ENCODE measurements at regions not wholly inside any gene's neighbourhood (a gene's known extent, or its start where the extent isn't known, plus 50 kb on each side); places are given as distances from the start of the nearest gene placed in this dataset.

DNA sequence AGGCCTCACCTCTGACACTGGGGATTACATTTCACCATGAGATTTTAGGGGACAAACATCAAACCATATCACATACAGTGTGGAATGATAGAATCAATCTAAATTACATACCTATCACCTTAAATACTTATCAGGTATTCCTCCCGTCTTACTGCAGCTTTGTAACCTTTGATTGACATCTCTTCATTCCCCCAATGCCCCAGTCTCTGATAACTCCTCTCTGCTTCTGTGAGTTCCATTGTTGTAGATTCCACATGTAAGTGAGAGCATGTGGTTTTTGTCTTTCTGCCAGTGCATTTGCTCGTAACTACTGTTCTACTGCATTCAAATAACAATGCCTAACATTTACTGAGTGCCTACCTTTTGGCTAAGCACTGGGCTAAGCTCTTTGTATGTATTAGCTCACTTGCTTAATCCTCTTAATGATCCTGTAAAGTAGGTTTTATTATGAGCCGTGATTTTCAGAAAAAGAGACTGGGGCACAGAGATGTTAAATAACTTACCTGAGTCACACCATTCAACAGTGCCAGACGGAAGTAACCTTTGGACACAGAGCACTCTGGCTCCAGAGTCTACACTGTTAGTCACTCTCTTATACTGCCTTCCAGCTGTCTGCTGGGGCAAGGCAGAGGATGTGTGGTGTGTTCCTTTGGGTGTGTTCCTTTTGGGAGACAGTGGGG, 63.7 kb upstream of the ESX1 start:
- no peak overlapping the region for H3K27ac ChIP-seq
- H3K4me3 ChIP-seq (ENCODE audit: low read depth, low read length) = no peak overlapping the region
- no peaks in the 10 kb centered on the region for H3K36me3 ChIP-seq (replicated peaks)
- in situ Hi-C loops (cut with HindIII; ENCODE audit: low pct_ligation_motif_present, low sequenced_read_pairs) = no loop called here
- no peaks in the 10 kb centered on the region for H3K27me3 ChIP-seq (replicated peaks)
- peak; percentile 17 for DNase-seq
- TF ChIP-seq, protein P1, sequence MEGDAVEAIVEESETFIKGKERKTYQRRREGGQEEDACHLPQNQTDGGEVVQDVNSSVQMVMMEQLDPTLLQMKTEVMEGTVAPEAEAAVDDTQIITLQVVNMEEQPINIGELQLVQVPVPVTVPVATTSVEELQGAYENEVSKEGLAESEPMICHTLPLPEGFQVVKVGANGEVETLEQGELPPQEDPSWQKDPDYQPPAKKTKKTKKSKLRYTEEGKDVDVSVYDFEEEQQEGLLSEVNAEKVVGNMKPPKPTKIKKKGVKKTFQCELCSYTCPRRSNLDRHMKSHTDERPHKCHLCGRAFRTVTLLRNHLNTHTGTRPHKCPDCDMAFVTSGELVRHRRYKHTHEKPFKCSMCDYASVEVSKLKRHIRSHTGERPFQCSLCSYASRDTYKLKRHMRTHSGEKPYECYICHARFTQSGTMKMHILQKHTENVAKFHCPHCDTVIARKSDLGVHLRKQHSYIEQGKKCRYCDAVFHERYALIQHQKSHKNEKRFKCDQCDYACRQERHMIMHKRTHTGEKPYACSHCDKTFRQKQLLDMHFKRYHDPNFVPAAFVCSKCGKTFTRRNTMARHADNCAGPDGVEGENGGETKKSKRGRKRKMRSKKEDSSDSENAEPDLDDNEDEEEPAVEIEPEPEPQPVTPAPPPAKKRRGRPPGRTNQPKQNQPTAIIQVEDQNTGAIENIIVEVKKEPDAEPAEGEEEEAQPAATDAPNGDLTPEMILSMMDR (IDR thresholded peaks at IDR 0.05; ENCODE audit: low read depth, low read length, missing control alignments) = no peak

DNA sequence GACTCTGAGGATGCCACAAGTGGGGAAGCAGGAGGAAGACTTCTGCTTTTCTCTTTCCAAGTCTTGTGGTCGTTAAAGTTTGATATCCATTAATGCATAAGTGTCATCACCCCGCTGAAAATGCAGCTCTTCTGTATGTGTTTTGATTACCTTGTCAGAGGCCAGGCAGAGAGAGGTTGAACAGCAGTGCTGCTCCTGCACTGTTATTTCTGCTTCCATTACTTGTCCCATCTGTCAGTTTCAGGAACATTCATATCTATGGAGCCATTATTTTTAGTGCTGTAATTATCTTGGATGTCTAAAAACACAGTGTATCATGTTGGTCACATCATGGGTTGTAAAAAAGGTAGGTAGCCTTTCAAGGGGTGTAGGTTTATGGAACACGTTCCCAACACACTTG, 62.0 kb upstream of the ESX1 start:
- Histone ChIP-seq H3K27ac (no peak overlapping the region), H3K36me3 (replicated peaks) (no peaks in the 10 kb centered on the region), H3K27me3 (replicated peaks) (no peaks in the 10 kb centered on the region), H3K4me3 (ENCODE audit: low read depth, low read length) (no peak overlapping the region)
- TF ChIP-seq, protein P1 (IDR thresholded peaks at IDR 0.05; ENCODE audit: low read depth, low read length, missing control alignments) = no peak
- DNase-seq = no peak
- in situ Hi-C loops (cut with HindIII; ENCODE audit: low pct_ligation_motif_present, low sequenced_read_pairs) = no loop called here

DNA sequence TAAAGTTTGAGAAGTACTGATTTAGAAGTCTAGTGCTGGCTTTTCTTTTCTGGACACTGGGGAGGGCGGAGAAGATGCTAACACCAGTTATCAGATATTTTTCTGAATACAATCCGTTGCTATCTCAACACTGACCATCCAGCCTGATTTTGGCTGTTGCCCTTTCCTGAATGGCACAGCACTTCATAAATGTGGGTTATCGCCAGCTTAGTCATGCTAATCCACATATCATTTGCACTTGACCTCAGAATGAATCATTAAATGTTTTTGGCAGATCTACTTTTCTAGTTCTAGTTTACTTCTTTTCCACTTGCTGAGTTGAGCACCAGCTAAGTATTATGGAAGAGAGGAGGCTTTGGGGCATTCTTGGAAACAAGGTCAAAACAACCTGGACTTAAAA, 60.8 kb upstream of the ESX1 start:
- TF ChIP-seq, protein P1 (IDR thresholded peaks at IDR 0.05; ENCODE audit: low read depth, low read length, missing control alignments) = no peak
- Histone ChIP-seq H3K36me3 (replicated peaks) (no peaks in the 10 kb centered on the region), H3K27ac (peak overlapping the region; percentile 37), H3K27me3 (replicated peaks) (no peaks in the 10 kb centered on the region), H3K4me3 (ENCODE audit: low read depth, low read length) (no peak overlapping the region)
- DNase-seq = peak; percentile 61
- in situ Hi-C loops (cut with HindIII; ENCODE audit: low pct_ligation_motif_present, low sequenced_read_pairs) = no loop called here

DNA sequence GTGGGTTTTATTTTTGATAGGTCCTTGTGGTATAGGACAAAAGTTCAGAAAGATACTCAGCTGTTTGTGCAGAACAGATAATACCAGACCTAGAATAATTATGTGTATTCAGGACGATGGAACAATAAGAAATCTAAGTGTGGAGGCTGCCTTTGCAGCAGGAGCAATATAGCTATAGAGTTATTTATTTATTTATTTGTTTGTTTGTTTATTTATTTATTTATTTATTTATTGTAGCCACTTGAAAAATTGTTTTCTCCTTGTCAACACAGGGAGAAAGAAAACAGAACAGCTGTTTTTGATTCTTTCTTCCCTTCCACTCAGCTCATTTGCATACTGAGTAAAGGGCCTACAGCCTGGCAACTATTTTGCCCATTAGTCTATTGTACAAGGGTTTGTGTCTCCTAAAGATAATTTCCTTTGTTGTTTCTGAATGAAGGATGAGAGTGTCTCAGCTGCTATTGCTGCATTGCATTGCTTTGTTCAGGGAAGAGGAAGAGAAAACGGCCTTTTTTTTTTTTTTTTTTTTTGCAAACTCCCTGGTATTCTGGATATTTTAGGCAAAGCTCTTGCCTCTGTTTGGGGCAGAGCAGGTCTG, 56.0 kb upstream of the ESX1 start:
- Histone ChIP-seq H3K36me3 (replicated peaks) (no peaks in the 10 kb centered on the region), H3K4me3 (ENCODE audit: low read depth, low read length) (no peak overlapping the region), H3K27ac (no peak overlapping the region), H3K27me3 (replicated peaks) (no peaks in the 10 kb centered on the region)
- in situ Hi-C loops (cut with HindIII; ENCODE audit: low pct_ligation_motif_present, low sequenced_read_pairs) = no loop called here
- DNase-seq = no peak
- TF ChIP-seq, protein P1 (IDR thresholded peaks at IDR 0.05; ENCODE audit: low read depth, low read length, missing control alignments) = no peak

DNA sequence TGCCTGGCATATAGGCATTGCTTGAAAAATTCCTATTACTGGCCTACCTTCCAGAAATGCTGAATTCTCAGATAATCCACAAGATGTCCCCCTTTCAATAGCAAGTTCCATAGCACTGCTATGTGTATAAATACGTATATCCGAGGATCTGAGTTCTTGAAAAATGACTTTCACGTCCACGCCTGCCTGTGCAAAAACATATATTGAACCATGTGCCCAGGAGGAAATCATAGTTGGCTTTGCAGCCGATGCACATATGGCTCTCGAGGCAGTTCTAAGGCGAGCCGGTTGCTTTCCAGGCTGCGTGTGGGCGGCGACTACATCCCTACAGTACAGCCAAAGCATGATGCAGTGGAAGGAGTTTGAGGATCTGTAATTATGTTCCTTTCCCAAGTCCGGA, 55.4 kb upstream of the ESX1 start:
- DNase-seq = peak; percentile 28
- no peaks in the 10 kb centered on the region for H3K27me3 ChIP-seq (replicated peaks)
- peak overlapping the region; percentile 18 for H3K27ac ChIP-seq
- TF ChIP-seq, protein P1 (IDR thresholded peaks at IDR 0.05; ENCODE audit: low read depth, low read length, missing control alignments) = peak; percentile 38
- peak overlapping the region; percentile 25 for H3K4me3 ChIP-seq (ENCODE audit: low read depth, low read length)
- H3K36me3 ChIP-seq (replicated peaks) = no peaks in the 10 kb centered on the region
- in situ Hi-C loops (cut with HindIII; ENCODE audit: low pct_ligation_motif_present, low sequenced_read_pairs) = no loop called here
